Urinary bladder (tissue), 3 donors: ENCODE measurements at regions not wholly inside any gene's neighbourhood (a gene's known extent, or its start where the extent isn't known, plus 50 kb on each side); places are given as distances from the start of the nearest gene placed in this dataset.

ENCODE experiments used
- DNase-seq: peaks from one replicate; pipeline ENCODE4 v3.0.0-alpha.2; 2015; ENCODE audit errors: extremely low spot score
- H3K27ac ChIP-seq: one replicate; pipeline ENCODE4 v1.5.1; 2013; ENCODE audit warnings: low read depth, mild to moderate bottlenecking, moderate library complexity
- H3K36me3 ChIP-seq: one replicate; pipeline ENCODE4 v1.6.1; 2013; ENCODE audit warnings: mild to moderate bottlenecking, moderate library complexity; ENCODE audit not compliant: insufficient read depth
- H3K4me1 ChIP-seq: one replicate; pipeline ENCODE4 v1.6.1; 2013; ENCODE audit warnings: mild to moderate bottlenecking, moderate library complexity; ENCODE audit not compliant: insufficient read depth
- H3K4me3 ChIP-seq: one replicate; pipeline ENCODE4 v1.5.1; 2013; ENCODE audit warnings: low read depth, low read length
- WGBS: extraction: QIAGEN DNeasy Blood & Tissue Kit; methylation state at CpG from one replicate; pipeline ENCODE4 v1.1.7; 2013; 5-methylcytosine and 5-hydroxymethylcytosine counted together
- donor health status: healthy with polysubstance abuse.
- donor health status: healthy.

- H3K36me3 ChIP-seq = peaks cover 2% of the 10 kb centered on the region
- no peak for DNase-seq
- no peak overlapping the region for H3K27ac ChIP-seq
- no peaks in the 10 kb centered on the region for H3K4me1 ChIP-seq
- H3K4me3 ChIP-seq = no peak overlapping the region
- WGBS = 75% methylated on average over 5 of the region's 5 CpGs
Measured at GRCh38 chrX:10052906-10053625, 85.9 kb downstream of the CLDN34 start.

GRCh38 chrX:10054396-10054795 lies 87.2 kb downstream of the CLDN34 start:
- WGBS = 79% methylated on average over 8 of the region's 8 CpGs
- no peak for DNase-seq
- H3K4me1 ChIP-seq = no peaks in the 10 kb centered on the region
- H3K4me3 ChIP-seq = no peak overlapping the region
- H3K27ac ChIP-seq = no peak overlapping the region
- peaks cover 2% of the 10 kb centered on the region for H3K36me3 ChIP-seq

- H3K4me1 ChIP-seq = no peaks in the 10 kb centered on the region
- no peak overlapping the region for H3K4me3 ChIP-seq
- H3K27ac ChIP-seq = no peak overlapping the region
- 94% methylated on average over 8 of the region's 8 CpGs for whole genome bisulfite sequencing
- no peak for DNase-seq
- peaks cover 2% of the 10 kb centered on the region for H3K36me3 ChIP-seq
Measured at GRCh38 chrX:10055430-10055829, 88.3 kb downstream of the CLDN34 start.

GRCh38 chrX:10062352-10062751 lies 94.4 kb upstream of the CLCN4 start:
- no peaks in the 10 kb centered on the region for H3K4me1 ChIP-seq
- H3K36me3 ChIP-seq = no peaks in the 10 kb centered on the region
- H3K27ac ChIP-seq = no peak overlapping the region
- WGBS = 80% methylated on average over 4 of the region's 4 CpGs
- DNase-seq = no peak
- H3K4me3 ChIP-seq = no peak overlapping the region

- Histone ChIP-seq H3K4me1 (no peaks in the 10 kb centered on the region), H3K27ac (no peak overlapping the region), H3K4me3 (no peak overlapping the region), H3K36me3 (no peaks in the 10 kb centered on the region)
- no peak for DNase-seq
- 85% methylated on average over 2 of the region's 2 CpGs for WGBS
Measured at GRCh38 chrX:10062980-10063379, 93.8 kb upstream of the CLCN4 start.

GRCh38 chrX:10064736-10065135 lies 92.0 kb upstream of the CLCN4 start:
- no peak overlapping the region for H3K27ac ChIP-seq
- H3K36me3 ChIP-seq = no peaks in the 10 kb centered on the region
- no peaks in the 10 kb centered on the region for H3K4me1 ChIP-seq
- 93% methylated on average over 11 of the region's 11 CpGs for WGBS
- no peak overlapping the region for H3K4me3 ChIP-seq
- no peak for DNase-seq

GRCh38 chrX:10070714-10071436 lies 85.9 kb upstream of the CLCN4 start:
- Histone ChIP-seq H3K4me3 (no peak overlapping the region), H3K27ac (no peak overlapping the region), H3K36me3 (peaks cover 2% of the 10 kb centered on the region), H3K4me1 (no peaks in the 10 kb centered on the region)
- DNase-seq = no peak
- 90% methylated on average over 7 of the region's 7 CpGs for WGBS

- H3K27ac ChIP-seq = no peak overlapping the region
- peaks cover 2% of the 10 kb centered on the region for H3K36me3 ChIP-seq
- H3K4me3 ChIP-seq = no peak overlapping the region
- H3K4me1 ChIP-seq = no peaks in the 10 kb centered on the region
- DNase-seq = no peak
- 67% methylated on average over 7 of the region's 7 CpGs for WGBS
Measured at GRCh38 chrX:10071451-10072144, 85.2 kb upstream of the CLCN4 start.

- Histone ChIP-seq H3K4me3 (no peak overlapping the region), H3K27ac (no peak overlapping the region), H3K36me3 (peaks cover 2% of the 10 kb centered on the region), H3K4me1 (no peaks in the 10 kb centered on the region)
- 91% methylated on average over 4 of the region's 4 CpGs for WGBS
- no peak for DNase-seq
Measured at GRCh38 chrX:10072786-10073568, 83.8 kb upstream of the CLCN4 start.

- no peak overlapping the region for H3K27ac ChIP-seq
- H3K36me3 ChIP-seq = peaks cover 2% of the 10 kb centered on the region
- no peak for DNase-seq
- H3K4me3 ChIP-seq = no peak overlapping the region
- H3K4me1 ChIP-seq = no peaks in the 10 kb centered on the region
- WGBS = 79% methylated on average over 1 of the region's 1 CpG
Measured at GRCh38 chrX:10073671-10074070, 83.1 kb upstream of the CLCN4 start.

GRCh38 chrX:10074241-10074941 lies 82.4 kb upstream of the CLCN4 start:
- H3K4me1 ChIP-seq = no peaks in the 10 kb centered on the region
- no peak overlapping the region for H3K27ac ChIP-seq
- H3K36me3 ChIP-seq = peaks cover 2% of the 10 kb centered on the region
- 93% methylated on average over 9 of the region's 9 CpGs for WGBS
- DNase-seq = no peak
- H3K4me3 ChIP-seq = no peak overlapping the region

GRCh38 chrX:10076765-10077164 lies 80.0 kb upstream of the CLCN4 start:
- H3K4me1 ChIP-seq = no peaks in the 10 kb centered on the region
- DNase-seq = no peak
- WGBS = 83% methylated on average over 7 of the region's 7 CpGs
- no peak overlapping the region for H3K27ac ChIP-seq
- H3K4me3 ChIP-seq = no peak overlapping the region
- peaks cover 2% of the 10 kb centered on the region for H3K36me3 ChIP-seq
